ENCODE measurements at regions not wholly inside any gene's neighbourhood (a gene's known extent, or its start where the extent isn't known, plus 50 kb on each side); places are given as distances from the start of the nearest gene placed in this dataset.

GRCh38 chr9:134984372-134985265, 66.9 kb upstream of the FCN1 start:
- no peak for TF ChIP-seq CTCF (IDR thresholded peaks at IDR 0.05; ENCODE audit: insufficient read depth, low read length, missing control alignments)
- ChIA-PET POLR2A (no interaction called here), CTCF (no interaction called here)
- DNase-seq (ENCODE audit: low read depth, low spot score), result no peak
- H3K4me3 ChIP-seq (ENCODE audit: low read depth, low read length), result no peak overlapping the region

- ChIA-PET CTCF (no interaction called here), POLR2A (no interaction called here)
- no peak for DNase-seq (ENCODE audit: low read depth, low spot score)
- no peak for TF ChIP-seq CTCF (IDR thresholded peaks at IDR 0.05; ENCODE audit: insufficient read depth, low read length, missing control alignments)
- H3K4me3 ChIP-seq (ENCODE audit: low read depth, low read length), result no peak overlapping the region
These were observed 67.7 kb upstream of the FCN1 start for GRCh38 chr9:134985451-134985850.

GRCh38 chr9:134986957-134987356, 69.2 kb upstream of the FCN1 start:
- TF ChIP-seq CTCF (IDR thresholded peaks at IDR 0.05; ENCODE audit: insufficient read depth, low read length, missing control alignments), result no peak
- no peak overlapping the region for H3K4me3 ChIP-seq (ENCODE audit: low read depth, low read length)
- ChIA-PET POLR2A (no interaction called here), CTCF (no interaction called here)
- DNase-seq (ENCODE audit: low read depth, low spot score), result no peak

- CTCF ChIA-PET, result no interaction called here
- DNase-seq (ENCODE audit: low read depth, low spot score), result no peak
- H3K4me3 ChIP-seq (ENCODE audit: low read depth, low read length), result no peak overlapping the region
- POLR2A ChIA-PET, result no interaction called here
- TF ChIP-seq CTCF (IDR thresholded peaks at IDR 0.05; ENCODE audit: insufficient read depth, low read length, missing control alignments), result no peak
These were observed 69.7 kb upstream of the FCN1 start for GRCh38 chr9:134987376-134987775.

- POLR2A ChIA-PET, result no interaction called here
- H3K4me3 ChIP-seq (ENCODE audit: low read depth, low read length), result no peak overlapping the region
- CTCF ChIA-PET, result no interaction called here
- no peak for DNase-seq (ENCODE audit: low read depth, low spot score)
- no peak for TF ChIP-seq CTCF (IDR thresholded peaks at IDR 0.05; ENCODE audit: insufficient read depth, low read length, missing control alignments)
These were observed 70.4 kb upstream of the FCN1 start for GRCh38 chr9:134987906-134988700.

GRCh38 chr9:134988706-134989105, 71.0 kb upstream of the FCN1 start:
- no peak overlapping the region for H3K4me3 ChIP-seq (ENCODE audit: low read depth, low read length)
- TF ChIP-seq CTCF (IDR thresholded peaks at IDR 0.05; ENCODE audit: insufficient read depth, low read length, missing control alignments), result no peak
- CTCF ChIA-PET, result no interaction called here
- DNase-seq (ENCODE audit: low read depth, low spot score), result no peak
- POLR2A ChIA-PET, result no interaction called here
